GM12864 (cell line): ENCODE measurements at regions not wholly inside any gene's neighbourhood (a gene's known extent, or its start where the extent isn't known, plus 50 kb on each side); places are given as distances from the start of the nearest gene placed in this dataset.
"Not testable (repeated sequence)": the region's sequence is repeated elsewhere in the genome, so short reads cannot be mapped to it uniquely, and the experiment has no call there.

ENCODE experiments used
- DNase-seq: peaks from one replicate; pipeline ENCODE4 v3.0.0-alpha.2; 2011; ENCODE audit warnings: low read depth
- H3K4me3 ChIP-seq: 2 replicates; pipeline ENCODE4 v1.5.1; 2011; ENCODE audit warnings: mild to moderate bottlenecking, low read depth, low read length, control low read depth
- CTCF ChIP-seq: IDR thresholded peaks from 2 replicates; pipeline ENCODE4 v1.5.1; 2011; ENCODE audit warnings: low read depth, mild to moderate bottlenecking, moderate library complexity, low read length, control low read depth, inconsistent platforms; ENCODE audit errors: missing control alignments

- H3K4me3 ChIP-seq: no peak overlapping the region
- TF ChIP-seq CTCF: no peak
- DNase-seq: no peak
Observed at GRCh38 chr4:83959160-83959559, 423.3 kb downstream of the GPAT3 start.

GRCh38 chr4:83947830-83948193 lies 411.9 kb downstream of the GPAT3 start:
- TF ChIP-seq CTCF: no peak
- H3K4me3 ChIP-seq: no peak overlapping the region
- DNase-seq: no peak

DNA sequence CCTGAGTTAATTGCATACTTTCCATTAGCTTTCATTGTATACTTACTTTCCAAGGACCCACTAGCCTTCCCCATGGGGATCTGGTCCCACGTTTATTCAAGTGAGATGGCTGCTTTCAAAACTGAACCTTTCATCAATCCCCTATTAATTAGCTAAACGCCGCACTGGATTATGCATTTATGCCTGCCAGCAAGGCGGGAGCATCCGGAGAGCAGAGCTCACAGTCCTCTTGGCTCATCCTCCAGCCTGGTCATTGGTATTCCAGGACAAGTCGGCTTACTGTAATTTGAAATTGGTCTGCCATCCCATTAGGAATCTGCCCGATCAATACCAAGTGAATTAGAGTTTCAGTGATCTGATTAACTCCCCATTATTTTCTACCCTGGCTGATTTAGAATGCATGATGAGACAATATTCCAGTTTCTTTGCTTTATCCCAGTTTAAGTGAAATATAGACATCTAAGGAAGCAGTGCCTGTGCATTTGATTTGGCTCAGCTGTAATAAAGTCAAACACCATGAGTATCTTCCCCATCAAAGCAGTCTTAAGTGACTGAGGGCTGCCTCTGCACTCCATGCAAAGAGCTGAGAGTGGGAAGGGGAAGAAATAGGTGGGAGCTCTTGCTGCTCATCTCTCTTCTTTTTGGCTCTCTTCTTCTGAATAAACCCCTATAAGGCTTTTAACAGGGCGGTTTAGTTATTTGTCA lies 411.4 kb downstream of the GPAT3 start:
- H3K4me3 ChIP-seq: no peak overlapping the region
- DNase-seq: no peak
- no peak for TF ChIP-seq CTCF

- not testable (repeated sequence) for DNase-seq, H3K4me3 ChIP-seq
Observed at GRCh38 chr4:83943691-83944090, 407.8 kb downstream of the GPAT3 start.

DNA sequence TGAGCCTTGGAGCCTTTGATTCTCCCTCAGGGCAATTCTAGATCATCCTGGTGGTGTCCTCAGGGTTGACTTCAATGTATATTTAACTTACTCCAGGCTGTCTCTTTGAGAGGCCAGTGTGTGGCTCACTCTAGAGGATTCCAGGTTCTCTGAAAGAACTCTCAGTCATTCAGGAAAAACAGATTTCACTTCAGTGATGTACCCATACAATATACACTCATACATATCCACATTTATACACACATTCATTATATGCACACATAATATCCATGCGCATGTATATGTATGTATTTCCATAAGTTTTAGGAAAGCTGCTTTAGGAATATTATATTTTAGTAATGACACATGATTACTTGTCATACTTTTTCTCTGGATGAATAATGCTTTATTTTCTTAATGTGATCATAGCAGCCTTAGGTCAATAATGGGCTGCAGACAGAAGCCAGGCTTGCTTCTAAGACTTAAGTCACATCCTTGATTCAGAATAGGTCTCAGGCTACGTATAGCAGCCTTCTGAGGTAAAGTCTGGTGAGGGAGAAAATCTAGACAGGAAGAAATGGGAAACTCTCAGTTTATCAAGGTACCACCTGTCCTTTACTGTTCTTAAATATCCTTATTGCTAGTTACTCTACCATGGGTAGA lies 397.0 kb downstream of the GPAT3 start:
- TF ChIP-seq CTCF: no peak
- DNase-seq: no peak
- no peak overlapping the region for H3K4me3 ChIP-seq

DNA sequence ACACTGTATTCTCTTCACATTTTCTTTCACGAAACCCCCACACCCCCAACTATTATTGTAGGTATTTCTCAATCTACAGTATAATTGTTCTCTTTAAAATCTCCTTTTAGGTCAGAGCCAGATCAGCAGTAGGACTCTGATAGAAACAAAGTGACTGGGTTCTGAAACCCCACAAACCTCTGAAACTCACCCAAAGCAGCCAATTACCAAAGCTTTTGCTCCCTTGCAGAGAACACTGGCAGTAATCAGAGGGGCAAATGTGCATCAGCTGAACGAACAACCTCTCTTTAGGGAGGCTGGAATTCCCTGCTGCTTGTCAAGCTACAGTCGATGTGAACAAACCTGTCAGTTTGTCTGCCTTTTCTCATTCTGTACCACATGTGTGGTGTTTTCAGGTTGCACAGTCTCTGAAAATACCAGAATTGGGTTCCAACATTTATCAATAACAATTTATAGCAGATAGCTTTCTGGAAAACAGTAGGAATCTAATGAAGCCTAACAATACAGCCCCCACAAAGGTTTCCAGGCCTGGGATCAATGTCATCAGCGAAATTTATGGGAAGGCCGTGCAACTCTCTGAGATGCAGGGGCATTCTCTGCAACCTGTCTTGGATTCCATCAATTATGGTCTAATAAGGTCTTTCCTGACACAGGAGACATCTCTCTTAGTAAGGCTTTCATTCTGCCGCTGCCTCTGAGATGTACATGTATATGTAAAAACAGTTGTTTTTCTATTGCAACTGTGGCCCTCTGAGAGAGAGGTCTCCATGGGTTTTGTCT lies 395.9 kb downstream of the GPAT3 start:
- H3K4me3 ChIP-seq: no peak overlapping the region
- no peak for TF ChIP-seq CTCF
- DNase-seq: no peak

GRCh38 chr4:83929550-83929949 lies 393.6 kb downstream of the GPAT3 start:
- TF ChIP-seq CTCF: no peak
- H3K4me3 ChIP-seq: no peak overlapping the region
- DNase-seq: no peak
